HEK293 (cell line): ENCODE measurements at regions not wholly inside any gene's neighbourhood (a gene's known extent, or its start where the extent isn't known, plus 50 kb on each side); places are given as distances from the start of the nearest gene placed in this dataset.

Experiments
- GLI4 ChIP-seq: fragments of 450-650 bp; formaldehyde crosslinking; IDR thresholded peaks from 2 replicates; pipeline ENCODE4 v1.5.1; 2016; ENCODE audit warnings: missing biosample characterization, missing genetic modification characterization
- TCF7L2 ChIP-seq: IDR thresholded peaks from 2 replicates; pipeline ENCODE4 v1.6.1; 2011; ENCODE audit warnings: low read depth, mild to moderate bottlenecking, inconsistent platforms, low read length, moderate library complexity, borderline replicate concordance
- ZBTB1 ChIP-seq: fragments of 450-650 bp; formaldehyde crosslinking; IDR thresholded peaks from 2 replicates; pipeline ENCODE4 v1.5.1; 2016; ENCODE audit warnings: missing biosample characterization, missing genetic modification characterization
- TF ChIP-seq, protein P1 (sequence below): fragments of 450-650 bp; formaldehyde crosslinking; IDR thresholded peaks from 2 replicates; pipeline ENCODE4 v1.5.1; 2016; ENCODE audit warnings: missing biosample characterization, missing genetic modification characterization
- TF ChIP-seq, protein P2 (sequence below): fragments of 450-650 bp; formaldehyde crosslinking; IDR thresholded peaks from 2 replicates; pipeline ENCODE4 v1.5.1; 2016; ENCODE audit warnings: missing biosample characterization, missing genetic modification characterization

DNA sequence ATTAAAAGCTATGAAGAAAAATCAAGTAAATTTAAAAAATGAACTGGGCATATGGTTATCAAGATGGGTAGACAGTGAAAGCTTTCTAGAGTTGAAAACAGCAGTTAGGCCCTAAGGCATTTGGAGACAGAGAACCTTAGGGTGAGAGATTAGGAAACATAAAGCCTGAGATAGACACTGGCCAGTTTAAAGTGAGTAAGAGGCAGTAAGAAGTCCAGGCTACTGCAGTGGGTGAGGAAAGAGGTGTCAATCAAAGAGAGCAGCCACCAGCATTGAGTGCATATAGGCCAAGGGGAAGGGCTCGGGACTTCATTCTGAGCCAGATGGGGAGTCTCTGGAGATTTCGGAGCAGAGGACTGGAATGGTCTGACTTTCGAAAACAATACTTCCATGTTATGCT is 1360.5 kb upstream of the ADGRL4 start:
- TF ChIP-seq ZBTB1 (tag by site-specific recombination) = no peak
- TF ChIP-seq, protein P1, sequence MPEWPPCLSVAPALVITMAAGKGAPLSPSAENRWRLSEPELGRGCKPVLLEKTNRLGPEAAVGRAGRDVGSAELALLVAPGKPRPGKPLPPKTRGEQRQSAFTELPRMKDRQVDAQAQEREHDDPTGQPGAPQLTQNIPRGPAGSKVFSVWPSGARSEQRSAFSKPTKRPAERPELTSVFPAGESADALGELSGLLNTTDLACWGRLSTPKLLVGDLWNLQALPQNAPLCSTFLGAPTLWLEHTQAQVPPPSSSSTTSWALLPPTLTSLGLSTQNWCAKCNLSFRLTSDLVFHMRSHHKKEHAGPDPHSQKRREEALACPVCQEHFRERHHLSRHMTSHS (tag by site-specific recombination) = no peak
- TF ChIP-seq GLI4 (tag by site-specific recombination) = no peak
- TF ChIP-seq, protein P2, sequence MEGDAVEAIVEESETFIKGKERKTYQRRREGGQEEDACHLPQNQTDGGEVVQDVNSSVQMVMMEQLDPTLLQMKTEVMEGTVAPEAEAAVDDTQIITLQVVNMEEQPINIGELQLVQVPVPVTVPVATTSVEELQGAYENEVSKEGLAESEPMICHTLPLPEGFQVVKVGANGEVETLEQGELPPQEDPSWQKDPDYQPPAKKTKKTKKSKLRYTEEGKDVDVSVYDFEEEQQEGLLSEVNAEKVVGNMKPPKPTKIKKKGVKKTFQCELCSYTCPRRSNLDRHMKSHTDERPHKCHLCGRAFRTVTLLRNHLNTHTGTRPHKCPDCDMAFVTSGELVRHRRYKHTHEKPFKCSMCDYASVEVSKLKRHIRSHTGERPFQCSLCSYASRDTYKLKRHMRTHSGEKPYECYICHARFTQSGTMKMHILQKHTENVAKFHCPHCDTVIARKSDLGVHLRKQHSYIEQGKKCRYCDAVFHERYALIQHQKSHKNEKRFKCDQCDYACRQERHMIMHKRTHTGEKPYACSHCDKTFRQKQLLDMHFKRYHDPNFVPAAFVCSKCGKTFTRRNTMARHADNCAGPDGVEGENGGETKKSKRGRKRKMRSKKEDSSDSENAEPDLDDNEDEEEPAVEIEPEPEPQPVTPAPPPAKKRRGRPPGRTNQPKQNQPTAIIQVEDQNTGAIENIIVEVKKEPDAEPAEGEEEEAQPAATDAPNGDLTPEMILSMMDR (tag by site-specific recombination) = no peak
- TF ChIP-seq TCF7L2 = no peak
